Vagina (tissue), 2 donors: ENCODE measurements at regions not wholly inside any gene's neighbourhood (a gene's known extent, or its start where the extent isn't known, plus 50 kb on each side); places are given as distances from the start of the nearest gene placed in this dataset.

Experiments used
- CTCF ChIP-seq, 3 experiments: fragments of 450-650 bp in 2 of 3; fragments of 200-600 bp in 1 of 3; sonication (generic) in 1 of 3; IDR thresholded peaks; one replicate each; pipeline ENCODE4 v1.5.1; 2017 to 2019; ENCODE audit warnings: antibody characterized with exemption in 3 of 3, mild to moderate bottlenecking in 2 of 3, moderate library complexity in 2 of 3
- POLR2A ChIP-seq, 2 donors: fragments of 450-650 bp; IDR thresholded peaks; one replicate each; pipeline ENCODE4 v1.6.1; 2017; ENCODE audit warnings: antibody characterized with exemption in 2 of 2, mild to moderate bottlenecking in 2 of 2, moderate library complexity in 2 of 2

GRCh38 chr14:56414236-56414635, 165.4 kb upstream of the TMEM260 start:
- TF ChIP-seq POLR2A (IDR thresholded peaks at IDR 0.05) (no peak), CTCF (IDR thresholded peaks at IDR 0.05) (no peak)
